ENCODE measurements at regions not wholly inside any gene's neighbourhood (a gene's known extent, or its start where the extent isn't known, plus 50 kb on each side); places are given as distances from the start of the nearest gene placed in this dataset.

DNA sequence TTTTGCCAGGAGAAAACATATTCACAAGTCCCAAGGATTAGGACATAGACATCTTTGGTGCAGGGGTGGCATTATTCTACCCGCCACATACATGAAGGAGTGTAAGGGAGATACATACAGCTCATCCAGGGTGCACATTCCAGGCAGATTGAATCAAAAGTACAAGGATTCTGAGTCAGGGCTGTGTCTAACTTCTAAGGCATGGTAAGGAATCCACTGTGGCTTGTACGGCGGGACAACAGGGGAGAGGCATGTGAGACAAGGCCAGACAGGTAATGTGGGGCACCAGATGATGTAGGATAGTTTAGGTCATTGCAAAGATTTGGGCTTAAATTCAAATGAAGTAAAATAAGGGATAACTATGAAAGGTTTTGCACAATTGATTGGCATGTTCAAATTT, 780.9 kb downstream of the C6orf118 start:
- TF ChIP-seq, protein P1, sequence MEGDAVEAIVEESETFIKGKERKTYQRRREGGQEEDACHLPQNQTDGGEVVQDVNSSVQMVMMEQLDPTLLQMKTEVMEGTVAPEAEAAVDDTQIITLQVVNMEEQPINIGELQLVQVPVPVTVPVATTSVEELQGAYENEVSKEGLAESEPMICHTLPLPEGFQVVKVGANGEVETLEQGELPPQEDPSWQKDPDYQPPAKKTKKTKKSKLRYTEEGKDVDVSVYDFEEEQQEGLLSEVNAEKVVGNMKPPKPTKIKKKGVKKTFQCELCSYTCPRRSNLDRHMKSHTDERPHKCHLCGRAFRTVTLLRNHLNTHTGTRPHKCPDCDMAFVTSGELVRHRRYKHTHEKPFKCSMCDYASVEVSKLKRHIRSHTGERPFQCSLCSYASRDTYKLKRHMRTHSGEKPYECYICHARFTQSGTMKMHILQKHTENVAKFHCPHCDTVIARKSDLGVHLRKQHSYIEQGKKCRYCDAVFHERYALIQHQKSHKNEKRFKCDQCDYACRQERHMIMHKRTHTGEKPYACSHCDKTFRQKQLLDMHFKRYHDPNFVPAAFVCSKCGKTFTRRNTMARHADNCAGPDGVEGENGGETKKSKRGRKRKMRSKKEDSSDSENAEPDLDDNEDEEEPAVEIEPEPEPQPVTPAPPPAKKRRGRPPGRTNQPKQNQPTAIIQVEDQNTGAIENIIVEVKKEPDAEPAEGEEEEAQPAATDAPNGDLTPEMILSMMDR (IDR thresholded peaks at IDR 0.05): no peak
- no peak for TF ChIP-seq POLR2A (IDR thresholded peaks at IDR 0.05)
